ENCODE measurements at regions not wholly inside any gene's neighbourhood (a gene's known extent, or its start where the extent isn't known, plus 50 kb on each side); places are given as distances from the start of the nearest gene placed in this dataset.
"Not testable (repeated sequence)": the region's sequence is repeated elsewhere in the genome, so short reads cannot be mapped to it uniquely, and the experiment has no call there.

- no peak for DNase-seq (ENCODE audit: low read depth in 2 of 3, low spot score in 2 of 3)
Measured at GRCh38 chr12:5260086-5260485, 171.8 kb upstream of the NTF3 start.

- DNase-seq (ENCODE audit: low read depth in 2 of 3, low spot score in 2 of 3) = no peak
Measured at GRCh38 chr12:5260591-5261086, 171.3 kb upstream of the NTF3 start.

- DNase-seq (ENCODE audit: low read depth in 2 of 3, low spot score in 2 of 3) = no peak
Measured at GRCh38 chr12:5262450-5262849, 169.5 kb upstream of the NTF3 start.

GRCh38 chr12:5262885-5263284 is 169.0 kb upstream of the NTF3 start:
- no peak for DNase-seq (ENCODE audit: low read depth in 2 of 3, low spot score in 2 of 3)

- DNase-seq (ENCODE audit: low read depth in 2 of 3, low spot score in 2 of 3) = no peak
Measured at GRCh38 chr12:5264006-5264405, 167.9 kb upstream of the NTF3 start.

GRCh38 chr12:5267603-5268423 is 164.1 kb upstream of the NTF3 start:
- DNase-seq (ENCODE audit: low read depth in 2 of 3, low spot score in 2 of 3) = no peak

- DNase-seq (ENCODE audit: low read depth in 2 of 3, low spot score in 2 of 3) = no peak
Measured at GRCh38 chr12:5268424-5269210, 163.3 kb upstream of the NTF3 start.

- no peak for DNase-seq (ENCODE audit: low read depth in 2 of 3, low spot score in 2 of 3)
Measured at GRCh38 chr12:5269846-5270245, 162.1 kb upstream of the NTF3 start.

GRCh38 chr12:5272018-5272785 is 159.7 kb upstream of the NTF3 start:
- DNase-seq (ENCODE audit: low read depth in 2 of 3, low spot score in 2 of 3) = no peak

- DNase-seq (ENCODE audit: low read depth in 2 of 3, low spot score in 2 of 3) = no peak
Measured at GRCh38 chr12:5273709-5274108, 158.2 kb upstream of the NTF3 start.

- no peak for DNase-seq (ENCODE audit: low read depth in 2 of 3, low spot score in 2 of 3)
Measured at GRCh38 chr12:5276327-5276880, 155.5 kb upstream of the NTF3 start.

- DNase-seq (ENCODE audit: low read depth in 2 of 3, low spot score in 2 of 3) = no peak
Measured at GRCh38 chr12:5280086-5280485, 151.8 kb upstream of the NTF3 start.

GRCh38 chr12:5290368-5290767 is 141.5 kb upstream of the NTF3 start:
- DNase-seq (ENCODE audit: low read depth in 2 of 3, low spot score in 2 of 3) = not testable (repeated sequence)

GRCh38 chr12:5292651-5293050 is 139.3 kb upstream of the NTF3 start:
- no peak for DNase-seq (ENCODE audit: low read depth in 2 of 3, low spot score in 2 of 3)

- DNase-seq (ENCODE audit: low read depth in 2 of 3, low spot score in 2 of 3) = no peak
Measured at GRCh38 chr12:5293773-5294172, 138.1 kb upstream of the NTF3 start.

- no peak for DNase-seq (ENCODE audit: low read depth in 2 of 3, low spot score in 2 of 3)
Measured at GRCh38 chr12:5294274-5295070, 137.4 kb upstream of the NTF3 start.

- DNase-seq (ENCODE audit: low read depth in 2 of 3, low spot score in 2 of 3) = no peak
Measured at GRCh38 chr12:5295151-5295550, 136.8 kb upstream of the NTF3 start.

- DNase-seq (ENCODE audit: low read depth in 2 of 3, low spot score in 2 of 3) = no peak
Measured at GRCh38 chr12:5295996-5296395, 135.9 kb upstream of the NTF3 start.

- DNase-seq (ENCODE audit: low read depth in 2 of 3, low spot score in 2 of 3) = no peak
Measured at GRCh38 chr12:5301539-5301938, 130.4 kb upstream of the NTF3 start.

GRCh38 chr12:5305425-5305824 is 126.5 kb upstream of the NTF3 start:
- no peak for DNase-seq (ENCODE audit: low read depth in 2 of 3, low spot score in 2 of 3)

Measured in activated CD8-positive, alpha-beta memory T cell treated with anti-CD3 and anti-CD28 coated beads for 48 hours (primary cell).